ENCODE measurements at regions not wholly inside any gene's neighbourhood (a gene's known extent, or its start where the extent isn't known, plus 50 kb on each side); places are given as distances from the start of the nearest gene placed in this dataset.

DNA sequence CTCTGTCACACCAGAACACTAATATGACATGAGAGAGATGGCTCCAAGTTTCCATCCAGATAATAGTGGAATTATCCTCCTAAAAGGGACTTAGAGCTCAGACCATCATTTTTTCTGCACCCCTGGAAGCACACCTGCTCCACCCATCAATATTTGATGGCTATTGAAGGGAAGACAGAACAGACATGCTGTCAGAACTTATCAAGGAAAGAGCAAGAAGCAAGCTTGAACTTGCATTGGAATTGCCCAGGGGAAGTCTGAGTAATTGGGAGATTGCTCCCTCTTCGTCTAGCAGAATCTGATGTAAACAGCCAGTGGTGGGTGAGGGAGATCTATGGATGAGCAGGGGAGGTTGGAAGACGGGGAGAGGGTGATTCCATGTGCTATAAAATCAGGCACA is 874.4 kb upstream of the TENM4 start:
- TF ChIP-seq, protein P1, sequence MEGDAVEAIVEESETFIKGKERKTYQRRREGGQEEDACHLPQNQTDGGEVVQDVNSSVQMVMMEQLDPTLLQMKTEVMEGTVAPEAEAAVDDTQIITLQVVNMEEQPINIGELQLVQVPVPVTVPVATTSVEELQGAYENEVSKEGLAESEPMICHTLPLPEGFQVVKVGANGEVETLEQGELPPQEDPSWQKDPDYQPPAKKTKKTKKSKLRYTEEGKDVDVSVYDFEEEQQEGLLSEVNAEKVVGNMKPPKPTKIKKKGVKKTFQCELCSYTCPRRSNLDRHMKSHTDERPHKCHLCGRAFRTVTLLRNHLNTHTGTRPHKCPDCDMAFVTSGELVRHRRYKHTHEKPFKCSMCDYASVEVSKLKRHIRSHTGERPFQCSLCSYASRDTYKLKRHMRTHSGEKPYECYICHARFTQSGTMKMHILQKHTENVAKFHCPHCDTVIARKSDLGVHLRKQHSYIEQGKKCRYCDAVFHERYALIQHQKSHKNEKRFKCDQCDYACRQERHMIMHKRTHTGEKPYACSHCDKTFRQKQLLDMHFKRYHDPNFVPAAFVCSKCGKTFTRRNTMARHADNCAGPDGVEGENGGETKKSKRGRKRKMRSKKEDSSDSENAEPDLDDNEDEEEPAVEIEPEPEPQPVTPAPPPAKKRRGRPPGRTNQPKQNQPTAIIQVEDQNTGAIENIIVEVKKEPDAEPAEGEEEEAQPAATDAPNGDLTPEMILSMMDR (IDR thresholded peaks at IDR 0.05; ENCODE audit: insufficient read depth, low read length): no peak
- TF ChIP-seq POLR2AphosphoS5 (IDR thresholded peaks at IDR 0.05; ENCODE audit: low read depth): no peak
- TF ChIP-seq REST (IDR thresholded peaks at IDR 0.05; ENCODE audit: insufficient replicate concordance, low read depth): no peak
- TF ChIP-seq GABPA (IDR thresholded peaks at IDR 0.05; ENCODE audit: low read depth): no peak
- TF ChIP-seq SPI1 (IDR thresholded peaks at IDR 0.05; ENCODE audit: borderline replicate concordance, low read depth): no peak

All from HL-60 (cell line).